ENCODE measurements at regions not wholly inside any gene's neighbourhood (a gene's known extent, or its start where the extent isn't known, plus 50 kb on each side); places are given as distances from the start of the nearest gene placed in this dataset.

DNA sequence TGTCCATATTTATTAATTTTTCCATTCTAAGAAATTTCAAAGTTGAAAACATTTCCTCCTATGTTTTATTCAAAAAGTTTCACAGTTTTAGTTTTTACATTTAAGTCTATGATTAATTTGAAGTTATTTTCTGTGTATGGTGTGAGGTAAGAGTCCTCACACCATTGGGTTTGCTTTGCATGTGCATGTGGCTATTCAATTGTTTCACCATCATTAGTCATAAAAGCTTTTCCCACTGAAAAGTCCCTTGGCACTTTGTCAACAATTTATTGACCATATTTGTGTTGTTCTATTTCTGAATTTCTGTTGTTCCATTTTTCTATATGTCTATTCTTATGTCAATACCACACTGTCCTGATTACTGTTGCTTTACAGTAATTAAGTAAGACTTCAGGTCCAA lies 186.5 kb downstream of the KIF18A start:
- ChIA-PET CTCF (no interaction called here), SMC1A (ENCODE audit: uncharacterized antibody, unreplicated experiment) (no interaction called here), POLR2A (no interaction called here), RAD21 (ENCODE audit: unreplicated experiment) (no interaction called here)
- H3K36me3 ChIP-seq (ENCODE audit: control insufficient read depth in 2 of 2, insufficient read depth in 2 of 2, low read length in 1 of 2), result no peaks in the 10 kb centered on the region
- H3K4me3 ChIP-seq, result no peak overlapping the region
- no peak overlapping the region for H3K9ac ChIP-seq (ENCODE audit: control insufficient read depth, insufficient read depth, low read length)
- no peak for TF ChIP-seq ZBED1 (IDR thresholded peaks at IDR 0.05; ENCODE audit: borderline replicate concordance)
- TF ChIP-seq, protein P1, sequence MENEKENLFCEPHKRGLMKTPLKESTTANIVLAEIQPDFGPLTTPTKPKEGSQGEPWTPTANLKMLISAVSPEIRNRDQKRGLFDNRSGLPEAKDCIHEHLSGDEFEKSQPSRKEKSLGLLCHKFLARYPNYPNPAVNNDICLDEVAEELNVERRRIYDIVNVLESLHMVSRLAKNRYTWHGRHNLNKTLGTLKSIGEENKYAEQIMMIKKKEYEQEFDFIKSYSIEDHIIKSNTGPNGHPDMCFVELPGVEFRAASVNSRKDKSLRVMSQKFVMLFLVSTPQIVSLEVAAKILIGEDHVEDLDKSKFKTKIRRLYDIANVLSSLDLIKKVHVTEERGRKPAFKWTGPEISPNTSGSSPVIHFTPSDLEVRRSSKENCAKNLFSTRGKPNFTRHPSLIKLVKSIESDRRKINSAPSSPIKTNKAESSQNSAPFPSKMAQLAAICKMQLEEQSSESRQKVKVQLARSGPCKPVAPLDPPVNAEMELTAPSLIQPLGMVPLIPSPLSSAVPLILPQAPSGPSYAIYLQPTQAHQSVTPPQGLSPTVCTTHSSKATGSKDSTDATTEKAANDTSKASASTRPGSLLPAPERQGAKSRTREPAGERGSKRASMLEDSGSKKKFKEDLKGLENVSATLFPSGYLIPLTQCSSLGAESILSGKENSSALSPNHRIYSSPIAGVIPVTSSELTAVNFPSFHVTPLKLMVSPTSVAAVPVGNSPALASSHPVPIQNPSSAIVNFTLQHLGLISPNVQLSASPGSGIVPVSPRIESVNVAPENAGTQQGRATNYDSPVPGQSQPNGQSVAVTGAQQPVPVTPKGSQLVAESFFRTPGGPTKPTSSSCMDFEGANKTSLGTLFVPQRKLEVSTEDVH (IDR thresholded peaks at IDR 0.05; ENCODE audit: low read depth, partially characterized antibody), result no peak
- peak in 1 of 2 experiments; percentile 21; a peak in 1 of 4 replicates for TF ChIP-seq BHLHE40 (IDR thresholded peaks at IDR 0.05; ENCODE audit: borderline replicate concordance in 1 of 2, low read depth in 2 of 2, low read length in 1 of 2)
- 0 out of 2 replicates have a peak, but pooled peaks have one; percentile 11 for TF ChIP-seq RUNX3 (IDR thresholded peaks at IDR 0.05; ENCODE audit: low read length)
- TF ChIP-seq, protein P2, sequence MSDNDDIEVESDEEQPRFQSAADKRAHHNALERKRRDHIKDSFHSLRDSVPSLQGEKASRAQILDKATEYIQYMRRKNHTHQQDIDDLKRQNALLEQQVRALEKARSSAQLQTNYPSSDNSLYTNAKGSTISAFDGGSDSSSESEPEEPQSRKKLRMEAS (IDR thresholded peaks at IDR 0.05; ENCODE audit: low read depth, low read length), result no peak
- no peaks in the 10 kb centered on the region for H4K20me1 ChIP-seq (ENCODE audit: control insufficient read depth, insufficient read depth)
- no peaks in the 10 kb centered on the region for H3K27me3 ChIP-seq (replicated peaks in 1 of 2; ENCODE audit: control insufficient read depth in 2 of 2, insufficient read depth in 2 of 2, low read length in 1 of 2)
- 0 out of 2 replicates have a peak, but pooled peaks cover 6% of the 10 kb centered on the region for H3K4me1 ChIP-seq (ENCODE audit: control insufficient read depth, insufficient read depth, low read length)
- intact Hi-C loops (cut with micrococcal nuclease; ENCODE audit: unreplicated experiment) (no loop called here), in situ Hi-C loops (cut with MboI) (no loop called here)
- no peaks in the 10 kb centered on the region; the same call in 2 of the 3 replicates for H3K9me3 ChIP-seq (replicated peaks; ENCODE audit: control insufficient read depth, insufficient read depth, low read length)
- no peak overlapping the region for H3K4me2 ChIP-seq (ENCODE audit: control insufficient read depth, insufficient read depth)
- no peak overlapping the region for H2AFZ ChIP-seq (ENCODE audit: control insufficient read depth, low read depth, low read length)
- no peaks in the 10 kb centered on the region for H3K79me2 ChIP-seq (ENCODE audit: control insufficient read depth, insufficient read depth, low read length)
- ATAC-seq, result no peak
- no peak for DNase-seq (ENCODE audit: low read depth, low spot score)
- no peak overlapping the region for H3K27ac ChIP-seq (ENCODE audit: control insufficient read depth, insufficient read depth)
- FAIRE-seq, result no peak
- no TSS peak for BruUV-seq (replicated peaks)
